ENCODE measurements at regions not wholly inside any gene's neighbourhood (a gene's known extent, or its start where the extent isn't known, plus 50 kb on each side); places are given as distances from the start of the nearest gene placed in this dataset.
"Not testable (repeated sequence)": the region's sequence is repeated elsewhere in the genome, so short reads cannot be mapped to it uniquely, and the experiment has no call there.

DNA sequence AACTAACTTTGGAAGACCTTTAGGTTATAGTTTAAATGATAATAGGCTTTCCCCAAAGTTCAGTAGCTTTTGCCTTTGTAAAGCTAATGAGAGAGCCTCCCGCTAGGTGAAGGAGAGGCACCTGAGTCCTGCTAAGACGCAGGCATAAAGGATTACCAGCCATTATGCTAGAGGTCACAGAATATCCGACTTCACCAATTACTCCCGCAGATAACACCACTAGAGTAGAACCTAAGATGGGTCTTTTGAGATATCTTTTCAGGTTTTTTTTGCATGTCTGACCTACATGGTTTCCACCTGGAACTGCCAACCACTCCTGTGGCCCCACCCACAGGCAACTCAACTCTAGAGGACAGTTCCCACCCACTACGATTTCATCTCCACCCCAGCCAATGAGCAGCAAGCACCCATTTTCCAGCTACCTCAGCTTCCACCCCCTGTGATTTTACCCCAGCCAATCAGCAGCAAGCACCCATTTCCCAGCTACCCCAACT, 314.3 kb downstream of the BRD1 start:
- 18 to 20% methylated on average over 5 of the region's 5 CpGs for WGBS, 2 experiments (ENCODE audit: low coverage in 1 of 2, low lambda C conversion rate in 2 of 2, missing lambda C conversion rate in 2 of 2)
- Histone ChIP-seq H3K4me1 (ENCODE audit: insufficient read depth) (no peaks in the 10 kb centered on the region), H3K9ac (no peak overlapping the region), H3K9me3 (ENCODE audit: low read depth) (no peaks in the 10 kb centered on the region), H3K4me3 (no peak overlapping the region), H2AFZ (no peak overlapping the region), H4K20me1 (ENCODE audit: insufficient read depth) (no peaks in the 10 kb centered on the region), H3K9me2 (ENCODE audit: insufficient read depth) (no peaks in the 10 kb centered on the region), H3K27me3 (replicated peaks; ENCODE audit: insufficient read depth) (no peaks in the 10 kb centered on the region), H3F3A (ENCODE audit: insufficient read depth) (no peaks in the 10 kb centered on the region), H3K36me3 (ENCODE audit: low read depth) (no peaks in the 10 kb centered on the region), H3K79me2 (ENCODE audit: insufficient read depth) (no peaks in the 10 kb centered on the region), H3K27ac (no peak overlapping the region), H3K4me2 (ENCODE audit: unreplicated experiment) (no peak overlapping the region)
- in situ Hi-C loops (cut with MboI): no loop called here
- DNase-seq: no peak
- no peak for TF ChIP-seq EZH2phosphoT487 (IDR thresholded peaks at IDR 0.05; ENCODE audit: insufficient read depth, low read depth)
- TF ChIP-seq EZH2 (IDR thresholded peaks at IDR 0.05; ENCODE audit: insufficient read depth, poor library complexity, severe bottlenecking): no peak

DNA sequence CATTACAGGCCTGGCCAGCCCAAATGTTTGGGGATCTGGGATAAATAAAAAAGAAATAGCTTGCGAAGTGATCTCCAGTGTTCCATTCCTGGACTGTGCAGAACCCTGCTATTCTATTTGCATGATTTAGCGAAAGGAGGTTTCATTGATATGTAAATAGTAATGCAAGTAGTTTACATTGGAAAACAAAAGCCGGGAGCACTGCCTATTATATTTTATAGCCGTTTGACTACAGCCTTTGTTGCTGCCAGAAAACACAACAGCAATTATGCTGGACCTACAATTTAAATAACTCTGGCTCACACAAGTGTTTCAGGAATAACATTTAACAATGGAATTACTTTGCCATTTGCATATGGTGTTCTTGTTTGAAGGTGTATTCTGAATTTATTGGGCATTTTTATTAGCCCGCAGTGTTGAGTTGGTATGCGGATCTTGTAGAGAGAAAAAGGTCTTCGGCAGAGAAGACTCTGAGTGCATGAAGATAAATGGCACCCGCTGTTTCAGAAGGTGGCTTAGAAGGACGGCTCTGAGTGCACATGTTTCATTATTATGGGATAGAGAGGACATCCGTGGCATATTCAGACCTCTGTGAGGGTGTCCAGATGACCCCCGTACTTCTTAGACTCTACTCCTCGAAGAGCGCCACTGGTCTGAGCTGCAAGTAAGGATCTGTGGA, 315.0 kb downstream of the BRD1 start:
- Histone ChIP-seq H3K79me2 (ENCODE audit: insufficient read depth) (no peaks in the 10 kb centered on the region), H3K36me3 (ENCODE audit: low read depth) (no peaks in the 10 kb centered on the region), H3K4me2 (ENCODE audit: unreplicated experiment) (no peak overlapping the region), H3K4me1 (ENCODE audit: insufficient read depth) (no peaks in the 10 kb centered on the region), H3K9ac (no peak overlapping the region), H3K27me3 (replicated peaks; ENCODE audit: insufficient read depth) (no peaks in the 10 kb centered on the region), H3K4me3 (no peak overlapping the region), H3K9me3 (ENCODE audit: low read depth) (no peaks in the 10 kb centered on the region), H3K27ac (no peak overlapping the region), H4K20me1 (ENCODE audit: insufficient read depth) (no peaks in the 10 kb centered on the region), H2AFZ (no peak overlapping the region), H3K9me2 (ENCODE audit: insufficient read depth) (no peaks in the 10 kb centered on the region), H3F3A (ENCODE audit: insufficient read depth) (no peaks in the 10 kb centered on the region)
- TF ChIP-seq EZH2 (IDR thresholded peaks at IDR 0.05; ENCODE audit: insufficient read depth, poor library complexity, severe bottlenecking) (no peak), EZH2phosphoT487 (IDR thresholded peaks at IDR 0.05; ENCODE audit: insufficient read depth, low read depth) (no peak)
- 33 to 35% methylated on average over 13 of the region's 13 CpGs for WGBS, 2 experiments (ENCODE audit: low coverage in 1 of 2, low lambda C conversion rate in 2 of 2, missing lambda C conversion rate in 2 of 2)
- no peak for DNase-seq
- in situ Hi-C loops (cut with MboI): no loop called here

DNA sequence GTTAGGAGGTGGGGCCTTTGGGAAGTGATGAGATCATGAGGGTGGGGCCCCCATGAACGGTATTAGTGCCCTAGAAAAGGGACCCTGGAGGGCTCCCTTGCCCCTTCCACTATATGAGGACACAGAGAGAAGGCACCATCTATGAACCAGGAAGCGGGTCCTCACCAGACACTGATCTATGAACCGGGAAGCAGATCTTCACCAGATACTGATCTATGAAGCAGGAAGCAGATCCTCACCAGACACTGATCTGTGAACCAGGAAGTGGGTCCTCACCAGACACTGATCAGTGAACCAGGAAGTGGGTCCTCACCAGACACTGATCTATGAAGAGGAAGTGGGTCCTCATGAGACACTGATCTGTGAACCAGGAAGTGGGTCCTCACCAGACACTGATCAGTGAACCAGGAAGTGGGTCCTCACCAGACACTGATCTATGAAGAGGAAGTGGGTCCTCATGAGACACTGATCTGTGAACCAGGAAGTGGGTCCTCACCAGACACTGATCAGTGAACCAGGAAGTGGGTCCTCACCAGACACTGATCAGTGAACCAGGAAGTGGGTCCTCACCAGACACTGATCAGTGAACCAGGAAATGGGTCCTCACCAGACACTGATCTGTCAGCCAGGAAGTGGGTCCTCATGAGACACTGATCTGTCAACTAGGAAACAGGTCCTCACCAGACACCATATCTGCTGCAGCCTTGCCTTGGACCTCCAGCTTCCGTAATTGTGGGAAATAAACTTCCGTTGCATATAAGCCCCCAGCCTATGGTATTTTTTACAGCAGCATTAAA, 316.1 kb downstream of the BRD1 start:
- H3K9me2 ChIP-seq (ENCODE audit: insufficient read depth); H3K9ac ChIP-seq; in situ Hi-C loops (cut with MboI); H3K27me3 ChIP-seq (replicated peaks; ENCODE audit: insufficient read depth); H3K4me2 ChIP-seq (ENCODE audit: unreplicated experiment); H3K27ac ChIP-seq; H3K9me3 ChIP-seq (ENCODE audit: low read depth); H4K20me1 ChIP-seq (ENCODE audit: insufficient read depth); DNase-seq; H2AFZ ChIP-seq; H3K4me1 ChIP-seq (ENCODE audit: insufficient read depth); H3K4me3 ChIP-seq; H3F3A ChIP-seq (ENCODE audit: insufficient read depth); H3K36me3 ChIP-seq (ENCODE audit: low read depth); H3K79me2 ChIP-seq (ENCODE audit: insufficient read depth): not testable (repeated sequence)
- WGBS, 2 experiments (ENCODE audit: low coverage in 1 of 2, low lambda C conversion rate in 2 of 2, missing lambda C conversion rate in 2 of 2): 25 to 28% methylated on average over 5 of the region's 5 CpGs

DNA sequence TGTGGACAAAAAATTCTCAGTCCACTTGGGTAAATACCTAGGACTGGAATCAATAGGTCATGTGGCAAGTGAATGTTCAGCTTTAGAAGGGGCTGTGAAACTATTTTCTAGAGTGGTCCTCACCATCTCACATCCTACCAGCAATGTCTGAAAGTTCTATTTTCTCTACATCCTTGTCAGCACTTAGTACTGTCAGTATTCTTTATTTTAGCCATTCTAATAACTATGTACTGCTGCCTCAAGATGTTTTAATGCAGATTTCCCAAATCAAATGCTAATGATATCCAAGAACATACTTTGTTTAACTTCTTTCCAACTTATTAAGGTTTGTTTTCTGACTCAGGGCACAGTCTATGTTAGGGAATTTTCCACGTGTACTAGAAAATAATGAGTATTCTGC, 317.0 kb downstream of the BRD1 start:
- Histone ChIP-seq H2AFZ (no peak overlapping the region), H3K27me3 (replicated peaks; ENCODE audit: insufficient read depth) (no peaks in the 10 kb centered on the region), H3K9me2 (ENCODE audit: insufficient read depth) (no peaks in the 10 kb centered on the region), H3K4me3 (no peak overlapping the region), H3K27ac (no peak overlapping the region), H3K79me2 (ENCODE audit: insufficient read depth) (no peaks in the 10 kb centered on the region), H4K20me1 (ENCODE audit: insufficient read depth) (no peaks in the 10 kb centered on the region), H3K36me3 (ENCODE audit: low read depth) (no peaks in the 10 kb centered on the region), H3K4me2 (ENCODE audit: unreplicated experiment) (no peak overlapping the region), H3F3A (ENCODE audit: insufficient read depth) (no peaks in the 10 kb centered on the region), H3K9me3 (ENCODE audit: low read depth) (no peaks in the 10 kb centered on the region), H3K9ac (no peak overlapping the region), H3K4me1 (ENCODE audit: insufficient read depth) (no peaks in the 10 kb centered on the region)
- TF ChIP-seq EZH2 (IDR thresholded peaks at IDR 0.05; ENCODE audit: insufficient read depth, poor library complexity, severe bottlenecking) (no peak), EZH2phosphoT487 (IDR thresholded peaks at IDR 0.05; ENCODE audit: insufficient read depth, low read depth) (no peak)
- DNase-seq: no peak
- WGBS, 2 experiments (ENCODE audit: low coverage in 1 of 2, low lambda C conversion rate in 2 of 2, missing lambda C conversion rate in 2 of 2): 13 to 18% methylated on average over 1 of the region's 1 CpG
- in situ Hi-C loops (cut with MboI): no loop called here
